ENCODE measurements at regions not wholly inside any gene's neighbourhood (a gene's known extent, or its start where the extent isn't known, plus 50 kb on each side); places are given as distances from the start of the nearest gene placed in this dataset.
A peak's percentile ranks its signal among the peaks of the same experiment; 100 is the strongest.

GRCh38 chr5:158032246-158032645, 173.3 kb upstream of the CLINT1 start:
- Mint-ChIP-seq H3K27ac (ENCODE audit: unreplicated experiment) (no peak overlapping the region), H3K27me3 (ENCODE audit: unreplicated experiment) (no peaks in the 10 kb centered on the region), H3K36me3 (ENCODE audit: unreplicated experiment) (peaks cover 22% of the 10 kb centered on the region), H3K4me1 (ENCODE audit: low read depth, unreplicated experiment) (peaks cover 1% of the 10 kb centered on the region), H3K9me3 (ENCODE audit: unreplicated experiment) (peaks cover 4% of the 10 kb centered on the region), H3K4me3 (ENCODE audit: unreplicated experiment) (no peak overlapping the region)
- TF ChIP-seq, protein P1, sequence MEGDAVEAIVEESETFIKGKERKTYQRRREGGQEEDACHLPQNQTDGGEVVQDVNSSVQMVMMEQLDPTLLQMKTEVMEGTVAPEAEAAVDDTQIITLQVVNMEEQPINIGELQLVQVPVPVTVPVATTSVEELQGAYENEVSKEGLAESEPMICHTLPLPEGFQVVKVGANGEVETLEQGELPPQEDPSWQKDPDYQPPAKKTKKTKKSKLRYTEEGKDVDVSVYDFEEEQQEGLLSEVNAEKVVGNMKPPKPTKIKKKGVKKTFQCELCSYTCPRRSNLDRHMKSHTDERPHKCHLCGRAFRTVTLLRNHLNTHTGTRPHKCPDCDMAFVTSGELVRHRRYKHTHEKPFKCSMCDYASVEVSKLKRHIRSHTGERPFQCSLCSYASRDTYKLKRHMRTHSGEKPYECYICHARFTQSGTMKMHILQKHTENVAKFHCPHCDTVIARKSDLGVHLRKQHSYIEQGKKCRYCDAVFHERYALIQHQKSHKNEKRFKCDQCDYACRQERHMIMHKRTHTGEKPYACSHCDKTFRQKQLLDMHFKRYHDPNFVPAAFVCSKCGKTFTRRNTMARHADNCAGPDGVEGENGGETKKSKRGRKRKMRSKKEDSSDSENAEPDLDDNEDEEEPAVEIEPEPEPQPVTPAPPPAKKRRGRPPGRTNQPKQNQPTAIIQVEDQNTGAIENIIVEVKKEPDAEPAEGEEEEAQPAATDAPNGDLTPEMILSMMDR (IDR thresholded peaks at IDR 0.05; ENCODE audit: partially characterized antibody, unreplicated experiment) = no peak
- DNase-seq = no peak

DNA sequence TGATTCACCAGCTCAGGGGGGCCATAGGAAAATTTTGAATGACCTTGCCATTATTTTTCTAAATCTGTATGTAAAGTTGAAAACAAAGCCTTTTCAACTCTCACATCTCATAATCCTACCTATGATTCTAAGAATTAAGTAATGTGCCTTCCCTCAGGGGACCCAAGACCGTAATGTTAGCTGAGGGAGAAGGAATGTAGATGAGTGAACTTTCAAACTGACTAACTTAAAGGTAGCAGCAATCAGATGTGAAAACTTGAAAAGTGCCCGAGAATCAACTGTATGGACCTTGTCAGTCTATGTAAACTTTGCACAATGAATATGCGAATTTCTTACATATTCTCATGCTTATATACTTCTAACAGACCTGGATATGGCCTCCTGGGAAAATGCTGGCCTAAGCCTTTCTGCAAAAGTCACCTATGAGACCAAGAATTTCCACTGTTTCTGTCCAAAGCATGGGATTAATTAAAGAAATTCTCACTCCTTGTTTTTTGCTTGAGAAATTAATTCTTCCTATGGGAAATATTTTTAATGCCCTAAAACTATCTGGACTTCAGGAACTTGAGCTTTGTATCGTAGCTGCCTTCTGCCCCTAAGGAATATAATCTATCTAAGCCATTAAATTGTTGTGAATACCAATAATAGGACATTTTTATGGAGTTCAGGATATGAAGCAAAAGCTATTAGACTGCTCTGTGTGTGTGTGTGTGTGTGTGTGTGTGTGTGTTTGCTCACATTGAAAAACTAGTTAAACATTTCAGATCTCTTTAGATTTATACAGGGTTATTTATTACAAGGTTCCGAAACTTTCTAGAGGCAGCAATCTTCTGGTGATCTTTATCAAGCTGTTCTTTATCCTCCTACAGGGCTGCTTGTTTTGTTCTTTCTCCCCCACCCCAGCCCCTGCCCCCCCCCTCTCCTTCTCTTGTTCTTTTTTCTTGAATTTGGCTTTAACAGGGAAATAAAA, 169.1 kb upstream of the CLINT1 start:
- peaks cover 4% of the 10 kb centered on the region for H3K36me3 Mint-ChIP-seq (ENCODE audit: unreplicated experiment)
- no peaks in the 10 kb centered on the region for H3K27me3 Mint-ChIP-seq (ENCODE audit: unreplicated experiment)
- peaks cover 4% of the 10 kb centered on the region for H3K4me1 Mint-ChIP-seq (ENCODE audit: low read depth, unreplicated experiment)
- TF ChIP-seq, protein P1 (IDR thresholded peaks at IDR 0.05; ENCODE audit: partially characterized antibody, unreplicated experiment) = no peak
- no peak overlapping the region for H3K4me3 Mint-ChIP-seq (ENCODE audit: unreplicated experiment)
- peaks cover 7% of the 10 kb centered on the region for H3K9me3 Mint-ChIP-seq (ENCODE audit: unreplicated experiment)
- H3K27ac Mint-ChIP-seq (ENCODE audit: unreplicated experiment) = no peak overlapping the region
- no peak for DNase-seq

DNA sequence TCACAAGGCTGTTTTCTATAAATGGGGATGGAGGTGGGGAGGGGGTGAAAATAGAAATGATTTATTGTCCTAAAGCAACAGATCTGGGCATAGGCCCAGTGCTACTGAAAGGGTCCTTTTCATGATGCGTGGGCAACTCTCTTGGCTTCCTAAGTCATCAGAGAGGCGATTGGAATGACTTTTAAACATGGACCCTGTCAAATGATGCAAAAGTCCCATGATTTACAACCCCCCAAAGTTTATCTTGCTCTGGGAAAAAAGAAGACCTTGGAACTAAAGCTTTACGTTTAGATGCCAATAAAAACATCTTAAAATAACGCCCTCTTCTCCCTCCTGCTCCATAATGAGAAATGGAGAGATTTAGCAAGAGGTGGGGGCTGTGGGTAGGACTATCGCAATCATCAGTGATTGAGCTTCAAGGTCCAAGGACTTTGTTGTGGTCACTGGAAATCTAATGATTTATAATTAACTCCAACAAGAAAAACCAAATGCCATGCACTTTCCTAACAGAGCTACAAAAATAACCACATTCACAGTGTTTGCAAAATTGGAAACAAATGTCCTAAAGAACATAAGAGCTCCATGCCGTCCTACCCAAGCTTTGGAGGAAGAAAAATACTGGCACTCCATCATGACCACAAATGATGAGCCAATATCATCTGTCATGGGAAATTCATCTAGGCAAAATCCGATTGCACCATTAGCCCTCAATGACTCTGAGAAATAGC, 167.5 kb upstream of the CLINT1 start:
- H3K4me1 Mint-ChIP-seq (ENCODE audit: low read depth, unreplicated experiment) = peaks cover 4% of the 10 kb centered on the region
- no peak overlapping the region for H3K27ac Mint-ChIP-seq (ENCODE audit: unreplicated experiment)
- no peak for DNase-seq
- peaks cover 7% of the 10 kb centered on the region for H3K9me3 Mint-ChIP-seq (ENCODE audit: unreplicated experiment)
- H3K4me3 Mint-ChIP-seq (ENCODE audit: unreplicated experiment) = no peak overlapping the region
- H3K36me3 Mint-ChIP-seq (ENCODE audit: unreplicated experiment) = no peaks in the 10 kb centered on the region
- TF ChIP-seq, protein P1 (IDR thresholded peaks at IDR 0.05; ENCODE audit: partially characterized antibody, unreplicated experiment) = no peak
- H3K27me3 Mint-ChIP-seq (ENCODE audit: unreplicated experiment) = no peaks in the 10 kb centered on the region

GRCh38 chr5:158023266-158023665, 164.3 kb upstream of the CLINT1 start:
- Mint-ChIP-seq H3K9me3 (ENCODE audit: unreplicated experiment) (peaks cover 7% of the 10 kb centered on the region), H3K27me3 (ENCODE audit: unreplicated experiment) (no peaks in the 10 kb centered on the region), H3K4me1 (ENCODE audit: low read depth, unreplicated experiment) (peaks cover 7% of the 10 kb centered on the region), H3K4me3 (ENCODE audit: unreplicated experiment) (no peak overlapping the region), H3K36me3 (ENCODE audit: unreplicated experiment) (no peaks in the 10 kb centered on the region), H3K27ac (ENCODE audit: unreplicated experiment) (peak overlapping the region; percentile 18)
- DNase-seq = no peak
- TF ChIP-seq, protein P1 (IDR thresholded peaks at IDR 0.05; ENCODE audit: partially characterized antibody, unreplicated experiment) = no peak

All from glutamatergic neuron (in vitro differentiated cells).